GM23248 (cell line): ENCODE measurements at regions not wholly inside any gene's neighbourhood (a gene's known extent, or its start where the extent isn't known, plus 50 kb on each side); places are given as distances from the start of the nearest gene placed in this dataset.

Experiments
- DNase-seq: peaks from one replicate; pipeline ENCODE4 v3.0.0-alpha.2; 2015
- H2AFZ ChIP-seq: fragments of 200-600 bp; sonication (generic); 2 replicates; pipeline ENCODE4 v1.6.1; 2016; ENCODE audit warnings: antibody characterized with exemption
- H3F3A ChIP-seq: fragments of 200-600 bp; sonication (generic); 2 replicates; pipeline ENCODE4 v1.6.1; 2016; ENCODE audit warnings: mild to moderate bottlenecking, antibody characterized with exemption, mixed run types; ENCODE audit not compliant: insufficient read depth
- H3K27ac ChIP-seq: fragments of 200-600 bp; sonication (generic); 2 replicates; pipeline ENCODE4 v1.5.1; 2016; ENCODE audit warnings: mild to moderate bottlenecking
- H3K27me3 ChIP-seq: fragments of 200-600 bp; sonication (generic); replicated peaks from 2 replicates; pipeline ENCODE4 v1.6.1; 2016; ENCODE audit warnings: mild to moderate bottlenecking; ENCODE audit not compliant: insufficient read depth
- H3K36me3 ChIP-seq: fragments of 200-600 bp; sonication (generic); 2 replicates; pipeline ENCODE4 v1.6.1; 2016; ENCODE audit warnings: low read depth, mild to moderate bottlenecking
- H3K4me1 ChIP-seq: fragments of 200-600 bp; sonication (generic); 2 replicates; pipeline ENCODE4 v1.6.1; 2016; ENCODE audit warnings: mild to moderate bottlenecking; ENCODE audit not compliant: insufficient read depth
- H3K4me2 ChIP-seq: fragments of 200-600 bp; sonication (generic); one replicate; pipeline ENCODE4 v1.6.1; 2016; ENCODE audit warnings: mild to moderate bottlenecking; ENCODE audit not compliant: unreplicated experiment
- H3K4me3 ChIP-seq: fragments of 200-600 bp; sonication (generic); 2 replicates; pipeline ENCODE4 v1.5.1; 2016; ENCODE audit warnings: mild to moderate bottlenecking
- H3K79me2 ChIP-seq: fragments of 200-600 bp; sonication (generic); 2 replicates; pipeline ENCODE4 v1.6.1; 2016; ENCODE audit warnings: mild to moderate bottlenecking; ENCODE audit not compliant: insufficient read depth
- H3K9ac ChIP-seq: fragments of 200-600 bp; sonication (generic); 2 replicates; pipeline ENCODE4 v1.6.1; 2016; ENCODE audit warnings: mild to moderate bottlenecking
- H3K9me2 ChIP-seq: fragments of 200-600 bp; sonication (generic); 2 replicates; pipeline ENCODE4 v1.6.1; 2016; ENCODE audit warnings: mixed run types, mild to moderate bottlenecking, moderate library complexity; ENCODE audit not compliant: insufficient read depth
- H3K9me3 ChIP-seq: fragments of 200-600 bp; sonication (generic); one replicate; pipeline ENCODE4 v1.6.1; 2017; ENCODE audit warnings: low read depth
- H4K20me1 ChIP-seq: fragments of 200-600 bp; sonication (generic); 2 replicates; pipeline ENCODE4 v1.6.0; 2016; ENCODE audit not compliant: insufficient read depth
- EZH2 ChIP-seq: fragments of 200-600 bp; sonication (generic); IDR thresholded peaks from 2 replicates; pipeline ENCODE4 v1.6.1; 2018; ENCODE audit warnings: antibody characterized with exemption, mild to moderate bottlenecking; ENCODE audit not compliant: insufficient read depth, poor library complexity, severe bottlenecking
- EZH2phosphoT487 ChIP-seq: fragments of 200-600 bp; sonication (generic); IDR thresholded peaks from 2 replicates; pipeline ENCODE4 v1.6.1; 2018; ENCODE audit warnings: antibody characterized with exemption, moderate library complexity, mild to moderate bottlenecking, low read depth; ENCODE audit not compliant: insufficient read depth
- WGBS, 2 experiments: methylation state at CpG; one replicate each; pipeline ENCODE4 v1.1.6; 2015 to 2017; ENCODE audit warnings: low lambda C conversion rate in 2 of 2, low coverage in 1 of 2; ENCODE audit errors: missing lambda C conversion rate in 2 of 2; 5-methylcytosine and 5-hydroxymethylcytosine counted together
- in situ Hi-C: fragments of 300-500 bp; cut with MboI; formaldehyde crosslinking; loops from 2 replicates; pipeline ENCODE4 v1.15.0; 2020

DNA sequence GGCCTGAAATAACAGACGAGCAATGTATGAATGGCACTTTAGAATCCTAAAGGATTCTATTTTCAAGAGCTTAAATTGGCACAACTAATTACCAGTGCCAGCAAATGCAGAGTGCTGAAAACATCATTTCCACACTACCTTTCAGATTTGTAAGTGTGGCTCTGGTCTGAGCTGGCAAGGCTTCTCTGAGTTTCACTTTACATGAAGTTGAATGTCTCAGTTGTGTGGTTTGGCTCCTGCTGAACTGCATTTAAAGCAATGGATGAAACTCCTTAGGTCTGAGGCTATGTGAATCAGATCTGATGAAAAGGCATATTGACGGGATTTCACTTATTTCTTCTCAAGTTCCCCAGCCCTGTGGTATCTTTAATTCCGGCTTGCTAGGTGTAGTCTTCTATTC lies 114.8 kb upstream of the PTGFR start:
- no peak overlapping the region for H3K4me2 ChIP-seq
- TF ChIP-seq EZH2 (no peak), EZH2phosphoT487 (no peak)
- in situ Hi-C loops, result no loop called here
- H3K36me3 ChIP-seq, result no peaks in the 10 kb centered on the region
- DNase-seq, result peak; percentile 58
- no peak overlapping the region for H3K4me3 ChIP-seq
- no peaks in the 10 kb centered on the region for H3K9me3 ChIP-seq
- H3K27ac ChIP-seq, result no peak overlapping the region
- no peaks in the 10 kb centered on the region for H3K9me2 ChIP-seq
- peaks cover 8% of the 10 kb centered on the region; the same call in 1 of the 2 replicates for H3K4me1 ChIP-seq
- H3K79me2 ChIP-seq, result no peaks in the 10 kb centered on the region
- 47 to 51% methylated on average over 3 of the region's 3 CpGs for WGBS, 2 experiments
- H2AFZ ChIP-seq, result no peak overlapping the region
- peaks cover 10% of the 10 kb centered on the region for H3F3A ChIP-seq
- H3K27me3 ChIP-seq, result no peaks in the 10 kb centered on the region
- H3K9ac ChIP-seq, result no peak overlapping the region
- H4K20me1 ChIP-seq, result no peaks in the 10 kb centered on the region

DNA sequence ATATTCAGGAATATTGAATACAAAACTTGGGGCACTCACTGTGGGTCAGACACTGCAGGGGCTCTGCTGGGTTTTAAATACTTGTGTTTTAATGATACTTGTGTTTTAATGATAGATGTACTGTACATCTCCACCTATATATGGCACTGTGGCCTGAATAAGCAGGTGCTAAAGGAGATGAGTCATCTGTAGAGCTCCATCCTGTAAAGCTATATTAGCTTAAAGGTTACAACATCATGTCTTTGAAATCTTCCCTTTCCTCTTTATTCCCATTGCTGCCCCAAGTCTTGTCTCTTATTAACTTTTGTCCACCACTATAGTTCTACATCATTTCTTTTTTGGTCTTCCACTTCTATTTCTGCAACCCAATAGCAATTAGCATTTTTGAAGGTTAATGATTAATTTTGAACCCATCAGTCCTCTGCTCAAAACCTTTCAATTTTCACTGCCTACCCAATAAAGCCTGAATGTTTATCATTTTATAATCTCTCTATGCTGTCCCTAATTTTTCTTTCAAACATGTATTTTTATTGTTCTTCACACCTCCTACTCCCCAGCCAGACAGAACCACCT lies 113.3 kb upstream of the PTGFR start:
- TF ChIP-seq EZH2 (no peak), EZH2phosphoT487 (no peak)
- H4K20me1 ChIP-seq, result no peaks in the 10 kb centered on the region
- H3K4me1 ChIP-seq, result no peaks in the 10 kb centered on the region
- H3K36me3 ChIP-seq, result no peaks in the 10 kb centered on the region
- no peaks in the 10 kb centered on the region for H3K9me2 ChIP-seq
- no peaks in the 10 kb centered on the region for H3K27me3 ChIP-seq
- no peak for DNase-seq
- no peaks in the 10 kb centered on the region for H3F3A ChIP-seq
- no peak overlapping the region for H3K4me2 ChIP-seq
- H2AFZ ChIP-seq, result no peak overlapping the region
- H3K27ac ChIP-seq, result no peak overlapping the region
- in situ Hi-C loops, result no loop called here
- no peaks in the 10 kb centered on the region for H3K9me3 ChIP-seq
- no peak overlapping the region for H3K9ac ChIP-seq
- no peak overlapping the region for H3K4me3 ChIP-seq
- H3K79me2 ChIP-seq, result no peaks in the 10 kb centered on the region

DNA sequence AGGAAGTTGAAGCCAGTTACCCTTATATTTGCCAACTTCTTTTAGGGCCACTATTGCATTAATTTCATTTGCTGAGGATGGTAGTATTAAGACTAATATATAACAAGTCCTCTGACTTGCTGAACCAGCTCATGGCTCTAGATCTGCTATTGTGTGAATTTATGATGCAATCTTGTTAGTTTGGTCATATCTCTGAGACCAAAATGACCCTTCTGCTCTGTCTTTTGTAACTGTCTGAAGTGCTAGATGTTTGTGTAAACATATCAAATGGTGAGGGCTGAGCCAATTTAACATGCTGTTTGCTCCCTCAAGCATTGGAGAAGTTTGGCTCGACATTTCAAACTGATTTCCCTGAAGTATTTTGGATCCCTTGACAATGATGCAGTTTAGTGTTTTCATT lies 106.9 kb upstream of the PTGFR start:
- H4K20me1 ChIP-seq, result no peaks in the 10 kb centered on the region
- H2AFZ ChIP-seq, result no peak overlapping the region
- H3K27me3 ChIP-seq, result no peaks in the 10 kb centered on the region
- no peak overlapping the region for H3K9ac ChIP-seq
- no peak overlapping the region for H3K27ac ChIP-seq
- H3F3A ChIP-seq, result 0 out of 2 replicates have a peak, but pooled peaks cover 7% of the 10 kb centered on the region
- H3K9me3 ChIP-seq, result no peaks in the 10 kb centered on the region
- in situ Hi-C loops, result no loop called here
- no peaks in the 10 kb centered on the region for H3K36me3 ChIP-seq
- H3K4me2 ChIP-seq, result no peak overlapping the region
- 18 to 24% methylated on average over 1 of the region's 1 CpG for WGBS, 2 experiments
- H3K79me2 ChIP-seq, result no peaks in the 10 kb centered on the region
- H3K4me3 ChIP-seq, result no peak overlapping the region
- no peaks in the 10 kb centered on the region for H3K9me2 ChIP-seq
- H3K4me1 ChIP-seq, result no peaks in the 10 kb centered on the region
- TF ChIP-seq EZH2 (no peak), EZH2phosphoT487 (no peak)
- DNase-seq, result no peak

DNA sequence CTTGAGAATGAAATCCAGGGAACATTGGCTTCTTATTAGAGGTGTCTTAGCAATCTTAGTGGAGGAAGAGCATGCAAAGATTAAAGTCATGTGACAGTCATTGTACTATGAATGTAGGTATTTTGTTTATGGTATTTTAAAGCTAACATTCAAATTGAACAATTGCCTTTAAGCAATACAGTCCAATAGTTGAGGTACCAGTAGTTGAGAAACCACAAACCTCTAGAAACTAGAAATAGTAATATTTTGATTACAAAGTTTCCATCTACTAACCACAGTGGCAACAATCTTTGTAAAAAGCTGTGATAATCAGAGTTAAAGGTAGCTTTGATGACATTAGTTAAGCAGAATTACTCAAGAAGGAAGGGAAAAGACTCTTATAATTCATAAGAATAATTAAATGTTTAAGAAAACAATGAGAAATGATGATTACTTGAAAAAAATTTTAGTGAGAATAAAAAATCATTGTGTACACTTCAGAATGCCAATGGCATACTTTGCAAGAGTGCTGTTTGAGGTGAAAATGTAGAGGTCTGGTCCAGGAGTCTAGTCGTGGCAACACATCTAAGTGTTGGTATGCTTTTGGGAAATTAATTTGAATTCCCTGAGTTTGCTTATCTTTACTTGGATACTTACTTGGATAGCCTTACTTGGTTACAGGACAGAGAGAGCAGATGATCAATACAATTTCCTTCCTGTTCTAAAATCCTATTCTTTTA lies 104.9 kb upstream of the PTGFR start:
- in situ Hi-C loops, result no loop called here
- Histone ChIP-seq H3K4me3 (no peak overlapping the region), H3K79me2 (no peaks in the 10 kb centered on the region), H3K36me3 (no peaks in the 10 kb centered on the region), H3K9ac (no peak overlapping the region), H3K4me2 (no peak overlapping the region), H3K4me1 (no peaks in the 10 kb centered on the region), H2AFZ (no peak overlapping the region), H3K9me2 (no peaks in the 10 kb centered on the region), H3F3A (0 out of 2 replicates have a peak, but pooled peaks cover 7% of the 10 kb centered on the region), H3K27me3 (no peaks in the 10 kb centered on the region), H3K9me3 (no peaks in the 10 kb centered on the region), H4K20me1 (no peaks in the 10 kb centered on the region), H3K27ac (no peak overlapping the region)
- no peak for TF ChIP-seq EZH2
- TF ChIP-seq EZH2phosphoT487, result no peak
- 35 to 37% methylated on average over 1 of the region's 1 CpG for WGBS, 2 experiments
- DNase-seq, result no peak

DNA sequence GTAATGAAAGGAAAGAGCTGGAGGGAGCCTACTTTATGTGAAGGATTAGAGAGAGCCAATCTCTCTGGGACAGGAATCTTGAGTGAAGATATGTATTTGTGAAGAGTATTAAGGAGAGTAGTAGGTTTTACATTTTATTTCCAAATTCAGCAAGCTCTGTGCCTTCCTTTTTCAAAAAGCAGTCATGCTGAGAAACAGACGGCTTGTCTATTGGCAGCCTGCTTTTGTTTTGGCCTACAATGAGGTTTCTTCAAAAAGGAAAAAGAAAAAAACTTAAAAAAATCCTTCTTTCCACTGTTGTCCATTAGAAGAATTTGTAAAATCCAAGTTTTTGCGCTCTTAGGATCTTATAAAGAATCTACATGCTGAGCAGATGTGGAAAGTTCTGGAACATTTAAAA lies 103.6 kb upstream of the PTGFR start:
- H3K4me3 ChIP-seq, result no peak overlapping the region
- H3K4me2 ChIP-seq, result no peak overlapping the region
- no peaks in the 10 kb centered on the region for H3K9me2 ChIP-seq
- no peaks in the 10 kb centered on the region for H3K4me1 ChIP-seq
- no peak for TF ChIP-seq EZH2phosphoT487
- TF ChIP-seq EZH2, result no peak
- H3K9me3 ChIP-seq, result no peaks in the 10 kb centered on the region
- WGBS, 2 experiments, result 49 to 62% methylated on average over 2 of the region's 2 CpGs
- H3K27ac ChIP-seq, result no peak overlapping the region
- 0 out of 2 replicates have a peak, but pooled peaks cover 7% of the 10 kb centered on the region for H3F3A ChIP-seq
- no peaks in the 10 kb centered on the region for H3K79me2 ChIP-seq
- no peak overlapping the region for H2AFZ ChIP-seq
- H4K20me1 ChIP-seq, result no peaks in the 10 kb centered on the region
- H3K9ac ChIP-seq, result no peak overlapping the region
- H3K27me3 ChIP-seq, result 0 out of 2 replicates have a peak, but pooled peaks cover 3% of the 10 kb centered on the region
- H3K36me3 ChIP-seq, result no peaks in the 10 kb centered on the region
- no peak for DNase-seq
- in situ Hi-C loops, result no loop called here
